Bronchial epithelial cell (primary cell): ENCODE measurements at regions not wholly inside any gene's neighbourhood (a gene's known extent, or its start where the extent isn't known, plus 50 kb on each side); places are given as distances from the start of the nearest gene placed in this dataset.

ENCODE experiments used
- DNase-seq: peaks from one replicate; pipeline ENCODE4 v3.0.0-alpha.2; 2010; ENCODE audit warnings: low read depth
- FAIRE-seq: peaks from 2 replicates; lab custom pipeline; 2011; peaks lifted over from hg19 to GRCh38; lab: Jason Lieb, UNC
- H3K27me3 ChIP-seq: 2 replicates; pipeline ENCODE4 v1.5.1; 2011; ENCODE audit warnings: low read length; ENCODE audit not compliant: control insufficient read depth, insufficient read depth
- H3K36me3 ChIP-seq: 2 replicates; pipeline ENCODE4 v1.5.1; 2011; ENCODE audit warnings: low read length; ENCODE audit not compliant: control insufficient read depth, insufficient read depth
- H3K4me3 ChIP-seq: 2 replicates; pipeline ENCODE4 v1.5.1; 2011; ENCODE audit warnings: mild to moderate bottlenecking, low read depth, low read length, control low read depth
- CTCF ChIP-seq: IDR thresholded peaks from 2 replicates; pipeline ENCODE4 v1.5.1; 2011; ENCODE audit warnings: mild to moderate bottlenecking, moderate library complexity, low read length, control low read depth, inconsistent platforms; ENCODE audit not compliant: insufficient read depth, severe bottlenecking

GRCh38 chr2:174691201-174691779 lies 73.0 kb downstream of the CHRNA1 start:
- TF ChIP-seq CTCF = no peak
- no peak overlapping the region for H3K4me3 ChIP-seq

GRCh38 chr2:174690026-174690425 lies 74.2 kb downstream of the CHRNA1 start:
- FAIRE-seq = no peak

More at GRCh38 chr2:174691201-174691779, 73.0 kb downstream of the CHRNA1 start:
- Histone ChIP-seq H3K36me3 (no peaks in the 10 kb centered on the region), H3K27me3 (peaks cover 8% of the 10 kb centered on the region)
- FAIRE-seq = no peak
- no peak for DNase-seq

GRCh38 chr2:174688079-174688478 lies 76.2 kb downstream of the CHRNA1 start:
- FAIRE-seq = no peak
- TF ChIP-seq CTCF = peak; percentile 22
- no peaks in the 10 kb centered on the region for H3K36me3 ChIP-seq
- H3K27me3 ChIP-seq = peaks cover under 1% of the 10 kb centered on the region
- DNase-seq = peak; percentile 47
- no peak overlapping the region for H3K4me3 ChIP-seq

More at GRCh38 chr2:174690026-174690425, 74.2 kb downstream of the CHRNA1 start:
- DNase-seq = no peak
- H3K4me3 ChIP-seq = no peak overlapping the region
- TF ChIP-seq CTCF = no peak
- H3K36me3 ChIP-seq = no peaks in the 10 kb centered on the region
- peaks cover 2% of the 10 kb centered on the region for H3K27me3 ChIP-seq

GRCh38 chr2:174686430-174686829 lies 77.8 kb downstream of the CHRNA1 start:
- FAIRE-seq (no peak), DNase-seq (no peak)
- Histone ChIP-seq H3K36me3 (no peaks in the 10 kb centered on the region), H3K4me3 (no peak overlapping the region), H3K27me3 (peaks cover 2% of the 10 kb centered on the region)
- TF ChIP-seq CTCF = no peak

GRCh38 chr2:174683392-174683759 lies 80.9 kb downstream of the CHRNA1 start:
- H3K27me3 ChIP-seq = peaks cover 2% of the 10 kb centered on the region
- peak overlapping the region; percentile 51 for H3K4me3 ChIP-seq
- DNase-seq (peak; percentile 35), FAIRE-seq (no peak)
- no peak for TF ChIP-seq CTCF
- H3K36me3 ChIP-seq = no peaks in the 10 kb centered on the region
